Hepatocyte (in vitro differentiated cells): ENCODE measurements at regions not wholly inside any gene's neighbourhood (a gene's known extent, or its start where the extent isn't known, plus 50 kb on each side); places are given as distances from the start of the nearest gene placed in this dataset.

Source experiments
- DNase-seq: peaks from one replicate; pipeline ENCODE4 v3.0.0-alpha.2; 2016; ENCODE audit warnings: low spot score
- H2AFZ ChIP-seq: fragments of 200-600 bp; sonication (generic); 2 replicates; pipeline ENCODE4 v1.6.0; 2016; ENCODE audit warnings: antibody characterized with exemption, mild to moderate bottlenecking
- H3K27ac ChIP-seq: fragments of 200-600 bp; sonication (generic); 2 replicates; pipeline ENCODE4 v1.5.1; 2016; ENCODE audit warnings: mild to moderate bottlenecking
- H3K27me3 ChIP-seq: fragments of 200-600 bp; sonication (generic); 2 replicates; pipeline ENCODE4 v1.6.1; 2016
- H3K36me3 ChIP-seq: fragments of 200-600 bp; sonication (generic); replicated peaks from 2 replicates; pipeline ENCODE4 v1.5.1; 2016; ENCODE audit warnings: low read depth; ENCODE audit not compliant: insufficient read depth
- H3K4me1 ChIP-seq: fragments of 200-600 bp; sonication (generic); 2 replicates; pipeline ENCODE4 v1.5.1; 2016; ENCODE audit warnings: mild to moderate bottlenecking, moderate library complexity; ENCODE audit not compliant: insufficient read depth
- H3K4me2 ChIP-seq: fragments of 200-600 bp; sonication (generic); 2 replicates; pipeline ENCODE4 v1.6.0; 2016
- H3K4me3 ChIP-seq: fragments of 200-600 bp; sonication (generic); 2 replicates; pipeline ENCODE4 v1.5.1; 2016; ENCODE audit warnings: mild to moderate bottlenecking
- H3K79me2 ChIP-seq: fragments of 200-600 bp; sonication (generic); 2 replicates; pipeline ENCODE4 v1.6.0; 2017; ENCODE audit warnings: mild to moderate bottlenecking
- H3K9me2 ChIP-seq: fragments of 200-600 bp; sonication (generic); replicated peaks from 2 replicates; pipeline ENCODE4 v1.6.0; 2017; ENCODE audit warnings: mild to moderate bottlenecking; ENCODE audit not compliant: insufficient read depth
- H3K9me3 ChIP-seq: fragments of 200-600 bp; sonication (generic); 2 replicates; pipeline ENCODE4 v1.5.1; 2016; ENCODE audit warnings: low read depth, mild to moderate bottlenecking
- H4K20me1 ChIP-seq: fragments of 200-600 bp; sonication (generic); 2 replicates; pipeline ENCODE4 v1.6.0; 2016; ENCODE audit warnings: mild to moderate bottlenecking; ENCODE audit not compliant: insufficient read depth, poor library complexity, severe bottlenecking
- EZH2 ChIP-seq: fragments of 200-600 bp; sonication (generic); IDR thresholded peaks from 2 replicates; pipeline ENCODE4 v1.6.1; 2016; ENCODE audit warnings: antibody characterized with exemption, mild to moderate bottlenecking, borderline replicate concordance
- EZH2phosphoT487 ChIP-seq: fragments of 200-600 bp; sonication (generic); IDR thresholded peaks from one replicate; pipeline ENCODE4 v1.6.1; 2018; ENCODE audit warnings: antibody characterized with exemption, mild to moderate bottlenecking, low read depth, moderate library complexity; ENCODE audit not compliant: unreplicated experiment, severe bottlenecking
- WGBS: methylation state at CpG from one replicate; pipeline ENCODE4 v1.1.6; 2016; ENCODE audit warnings: low lambda C conversion rate; ENCODE audit errors: missing lambda C conversion rate; 5-methylcytosine and 5-hydroxymethylcytosine counted together
- TF ChIP-seq, protein P1 (sequence below): fragments of 200-600 bp; sonication (generic); IDR thresholded peaks from 2 replicates; pipeline ENCODE4 v1.5.1; 2016; ENCODE audit warnings: antibody characterized with exemption, mild to moderate bottlenecking; ENCODE audit not compliant: poor library complexity

- H3K4me3 ChIP-seq: no peak overlapping the region
- WGBS: 83% methylated on average over 3 of the region's 3 CpGs
These were observed 385.2 kb downstream of the FAM170A start for GRCh38 chr5:120014535-120014934.

GRCh38 chr5:120016717-120017382 is 387.5 kb downstream of the FAM170A start:
- Histone ChIP-seq H3K9me3 (no peaks in the 10 kb centered on the region), H3K4me1 (peaks cover 9% of the 10 kb centered on the region), H3K27me3 (no peaks in the 10 kb centered on the region), H3K4me3 (no peak overlapping the region), H3K27ac (peak overlapping the region; percentile 42), H3K4me2 (no peak overlapping the region), H3K9me2 (no peaks in the 10 kb centered on the region), H3K36me3 (no peaks in the 10 kb centered on the region), H4K20me1 (no peaks in the 10 kb centered on the region), H2AFZ (no peak overlapping the region), H3K79me2 (no peaks in the 10 kb centered on the region)
- no peak for DNase-seq
- no peak for TF ChIP-seq EZH2
- no peak for TF ChIP-seq EZH2phosphoT487
- TF ChIP-seq, protein P1, sequence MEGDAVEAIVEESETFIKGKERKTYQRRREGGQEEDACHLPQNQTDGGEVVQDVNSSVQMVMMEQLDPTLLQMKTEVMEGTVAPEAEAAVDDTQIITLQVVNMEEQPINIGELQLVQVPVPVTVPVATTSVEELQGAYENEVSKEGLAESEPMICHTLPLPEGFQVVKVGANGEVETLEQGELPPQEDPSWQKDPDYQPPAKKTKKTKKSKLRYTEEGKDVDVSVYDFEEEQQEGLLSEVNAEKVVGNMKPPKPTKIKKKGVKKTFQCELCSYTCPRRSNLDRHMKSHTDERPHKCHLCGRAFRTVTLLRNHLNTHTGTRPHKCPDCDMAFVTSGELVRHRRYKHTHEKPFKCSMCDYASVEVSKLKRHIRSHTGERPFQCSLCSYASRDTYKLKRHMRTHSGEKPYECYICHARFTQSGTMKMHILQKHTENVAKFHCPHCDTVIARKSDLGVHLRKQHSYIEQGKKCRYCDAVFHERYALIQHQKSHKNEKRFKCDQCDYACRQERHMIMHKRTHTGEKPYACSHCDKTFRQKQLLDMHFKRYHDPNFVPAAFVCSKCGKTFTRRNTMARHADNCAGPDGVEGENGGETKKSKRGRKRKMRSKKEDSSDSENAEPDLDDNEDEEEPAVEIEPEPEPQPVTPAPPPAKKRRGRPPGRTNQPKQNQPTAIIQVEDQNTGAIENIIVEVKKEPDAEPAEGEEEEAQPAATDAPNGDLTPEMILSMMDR: no peak
- 68% methylated on average over 2 of the region's 2 CpGs for WGBS

More at GRCh38 chr5:120014535-120014934, 385.2 kb downstream of the FAM170A start:
- TF ChIP-seq EZH2phosphoT487 (no peak), EZH2 (no peak)
- TF ChIP-seq, protein P1: no peak
- Histone ChIP-seq H3K27ac (no peak overlapping the region), H3K9me2 (no peaks in the 10 kb centered on the region), H3K79me2 (no peaks in the 10 kb centered on the region), H4K20me1 (no peaks in the 10 kb centered on the region), H2AFZ (no peak overlapping the region), H3K27me3 (no peaks in the 10 kb centered on the region), H3K4me2 (no peak overlapping the region), H3K9me3 (no peaks in the 10 kb centered on the region), H3K4me1 (peaks cover 9% of the 10 kb centered on the region), H3K36me3 (no peaks in the 10 kb centered on the region)
- no peak for DNase-seq

GRCh38 chr5:120017513-120017912 is 388.2 kb downstream of the FAM170A start:
- H3K79me2 ChIP-seq: no peaks in the 10 kb centered on the region
- no peaks in the 10 kb centered on the region for H3K36me3 ChIP-seq
- H3K4me2 ChIP-seq: no peak overlapping the region
- no peaks in the 10 kb centered on the region for H3K9me2 ChIP-seq
- H4K20me1 ChIP-seq: no peaks in the 10 kb centered on the region
- peak overlapping the region; percentile 42 for H3K27ac ChIP-seq
- DNase-seq: no peak
- TF ChIP-seq, protein P1: no peak
- no peak for TF ChIP-seq EZH2phosphoT487
- no peak for TF ChIP-seq EZH2
- no peaks in the 10 kb centered on the region for H3K9me3 ChIP-seq
- H2AFZ ChIP-seq: no peak overlapping the region
- no peaks in the 10 kb centered on the region for H3K27me3 ChIP-seq
- H3K4me3 ChIP-seq: no peak overlapping the region
- H3K4me1 ChIP-seq: peaks cover 9% of the 10 kb centered on the region

DNA sequence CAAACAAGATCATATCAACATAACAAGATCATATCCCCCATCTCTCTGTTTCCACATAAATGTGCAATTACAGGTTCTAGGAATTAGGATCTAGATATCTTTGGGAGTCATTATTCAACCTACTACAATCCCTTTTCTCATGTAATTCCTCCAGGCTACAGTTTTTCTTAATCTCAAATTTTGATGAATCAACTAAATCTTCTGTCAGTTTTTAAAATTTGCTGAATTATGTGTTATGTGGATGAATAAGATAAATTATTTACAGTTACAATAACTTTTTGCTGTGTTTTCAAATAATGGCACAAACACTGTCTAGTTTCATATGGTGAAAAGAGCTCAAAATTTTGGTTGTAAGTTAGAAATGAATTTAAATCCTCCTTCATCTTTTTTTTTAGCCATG is 405.8 kb downstream of the FAM170A start:
- TF ChIP-seq EZH2phosphoT487 (no peak), EZH2 (no peak)
- TF ChIP-seq, protein P1: no peak
- Histone ChIP-seq H3K4me2 (no peak overlapping the region), H4K20me1 (no peaks in the 10 kb centered on the region), H3K4me3 (no peak overlapping the region), H3K27me3 (no peaks in the 10 kb centered on the region), H3K36me3 (no peaks in the 10 kb centered on the region), H3K79me2 (no peaks in the 10 kb centered on the region), H3K9me3 (no peaks in the 10 kb centered on the region), H3K4me1 (no peaks in the 10 kb centered on the region), H3K27ac (no peak overlapping the region), H3K9me2 (no peaks in the 10 kb centered on the region), H2AFZ (no peak overlapping the region)
- DNase-seq: no peak
